HEK293T (cell line): ENCODE measurements at regions not wholly inside any gene's neighbourhood (a gene's known extent, or its start where the extent isn't known, plus 50 kb on each side); places are given as distances from the start of the nearest gene placed in this dataset.

Experiments used
- CTCF ChIA-PET: fragments of 350-600 bp; formaldehyde crosslinking; extraction: SDS; loops from one replicate; lab custom pipeline; 2021; ENCODE audit warnings: antibody characterized with exemption, inconsistent platforms; lab: Yijun Ruan, JAX
- POLR2A ChIA-PET: fragments of 350-600 bp; formaldehyde crosslinking; extraction: SDS; loops from one replicate; lab custom pipeline; 2020; ENCODE audit warnings: antibody characterized with exemption, inconsistent platforms; lab: Yijun Ruan, JAX
- DNase-seq: peaks from one replicate; pipeline ENCODE4 v3.0.0; 2012; ENCODE audit warnings: mixed read lengths; ENCODE audit errors: extremely low spot score
- ARNT ChIP-seq: fragments of 450-650 bp; IDR thresholded peaks from 2 replicates; pipeline ENCODE4 v1.6.1; 2017; ENCODE audit warnings: mild to moderate bottlenecking
- BHLHE40 ChIP-seq: fragments of 450-650 bp; IDR thresholded peaks from 2 replicates; pipeline ENCODE4 v1.6.1; 2016; ENCODE audit warnings: mild to moderate bottlenecking, moderate library complexity, borderline replicate concordance
- CTBP1 ChIP-seq: fragments of 450-650 bp; IDR thresholded peaks from 2 replicates; pipeline ENCODE4 v1.6.1; 2016; ENCODE audit warnings: borderline replicate concordance
- ELF4 ChIP-seq: fragments of 450-650 bp; IDR thresholded peaks from 2 replicates; pipeline ENCODE4 v1.6.1; 2017; ENCODE audit warnings: antibody characterized with exemption
- FOXA1 ChIP-seq: fragments of 450-650 bp; IDR thresholded peaks from 2 replicates; pipeline ENCODE4 v1.6.1; 2016; ENCODE audit warnings: mild to moderate bottlenecking
- FOXK2 ChIP-seq: fragments of 450-650 bp; IDR thresholded peaks from 2 replicates; pipeline ENCODE4 v1.6.1; 2016; ENCODE audit warnings: mild to moderate bottlenecking
- FOXM1 ChIP-seq: fragments of 450-650 bp; IDR thresholded peaks from 2 replicates; pipeline ENCODE4 v1.6.1; 2017; ENCODE audit warnings: mild to moderate bottlenecking, borderline replicate concordance
- HDGF ChIP-seq: fragments of 450-650 bp; IDR thresholded peaks from 2 replicates; pipeline ENCODE4 v1.6.1; 2017; ENCODE audit warnings: antibody characterized with exemption, borderline replicate concordance
- L3MBTL2 ChIP-seq: fragments of 450-650 bp; conservative IDR thresholded peaks from 2 replicates; pipeline ENCODE4 v1.6.1; 2016; ENCODE audit warnings: mild to moderate bottlenecking
- LEF1 ChIP-seq: fragments of 450-650 bp; IDR thresholded peaks from 2 replicates; pipeline ENCODE4 v1.6.1; 2017; ENCODE audit warnings: mild to moderate bottlenecking, borderline replicate concordance
- NFRKB ChIP-seq: fragments of 450-650 bp; IDR thresholded peaks from 2 replicates; pipeline ENCODE4 v1.6.1; 2016; ENCODE audit warnings: mild to moderate bottlenecking, moderate library complexity
- SP1 ChIP-seq: fragments of 450-650 bp; IDR thresholded peaks from 2 replicates; pipeline ENCODE4 v1.6.1; 2017
- SUZ12 ChIP-seq: fragments of 450-650 bp; IDR thresholded peaks from 2 replicates; pipeline ENCODE4 v1.6.1; 2016; ENCODE audit warnings: mild to moderate bottlenecking
- TARDBP ChIP-seq: fragments of 450-650 bp; IDR thresholded peaks from 2 replicates; pipeline ENCODE4 v1.6.1; 2016
- ZNF384 ChIP-seq: fragments of 450-650 bp; IDR thresholded peaks from 2 replicates; pipeline ENCODE4 v1.6.1; 2016
- TF ChIP-seq, protein P1 (sequence below): fragments of 450-650 bp; IDR thresholded peaks from 2 replicates; pipeline ENCODE4 v1.6.1; 2016

DNA sequence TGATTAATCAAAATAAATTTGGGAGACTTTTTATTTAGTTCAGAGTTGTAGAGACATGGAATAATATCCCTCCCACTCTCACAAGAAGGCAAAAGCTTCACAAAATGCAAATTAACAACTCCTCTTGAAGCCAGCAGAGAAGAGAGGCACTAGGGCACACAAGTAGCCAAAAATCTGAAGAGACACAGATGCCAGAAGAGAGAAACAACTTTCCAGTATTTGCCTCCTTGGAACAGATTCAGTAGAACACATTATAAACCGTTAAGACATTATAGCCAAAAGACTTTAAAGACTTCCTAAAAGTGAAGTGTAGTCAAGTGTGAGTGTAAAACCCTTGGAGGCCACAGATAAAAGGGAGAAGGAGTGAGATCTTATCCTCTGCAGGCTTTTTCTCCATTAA is 1024.9 kb upstream of the ADGRL3 start:
- CTCF ChIA-PET, result no interaction called here
- POLR2A ChIA-PET, result no interaction called here
- no peak for TF ChIP-seq ZNF384
- TF ChIP-seq LEF1, result no peak
- TF ChIP-seq ARNT, result no peak
- no peak for TF ChIP-seq FOXM1
- no peak for TF ChIP-seq L3MBTL2
- TF ChIP-seq FOXA1, result no peak
- no peak for TF ChIP-seq SP1
- TF ChIP-seq, protein P1, sequence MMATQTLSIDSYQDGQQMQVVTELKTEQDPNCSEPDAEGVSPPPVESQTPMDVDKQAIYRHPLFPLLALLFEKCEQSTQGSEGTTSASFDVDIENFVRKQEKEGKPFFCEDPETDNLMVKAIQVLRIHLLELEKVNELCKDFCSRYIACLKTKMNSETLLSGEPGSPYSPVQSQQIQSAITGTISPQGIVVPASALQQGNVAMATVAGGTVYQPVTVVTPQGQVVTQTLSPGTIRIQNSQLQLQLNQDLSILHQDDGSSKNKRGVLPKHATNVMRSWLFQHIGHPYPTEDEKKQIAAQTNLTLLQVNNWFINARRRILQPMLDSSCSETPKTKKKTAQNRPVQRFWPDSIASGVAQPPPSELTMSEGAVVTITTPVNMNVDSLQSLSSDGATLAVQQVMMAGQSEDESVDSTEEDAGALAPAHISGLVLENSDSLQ, result no peak
- no peak for TF ChIP-seq HDGF
- TF ChIP-seq ELF4, result no peak
- no peak for TF ChIP-seq BHLHE40
- no peak for TF ChIP-seq FOXK2
- no peak for TF ChIP-seq NFRKB
- no peak for TF ChIP-seq SUZ12
- no peak for TF ChIP-seq CTBP1
- TF ChIP-seq TARDBP, result no peak
- DNase-seq, result no peak

DNA sequence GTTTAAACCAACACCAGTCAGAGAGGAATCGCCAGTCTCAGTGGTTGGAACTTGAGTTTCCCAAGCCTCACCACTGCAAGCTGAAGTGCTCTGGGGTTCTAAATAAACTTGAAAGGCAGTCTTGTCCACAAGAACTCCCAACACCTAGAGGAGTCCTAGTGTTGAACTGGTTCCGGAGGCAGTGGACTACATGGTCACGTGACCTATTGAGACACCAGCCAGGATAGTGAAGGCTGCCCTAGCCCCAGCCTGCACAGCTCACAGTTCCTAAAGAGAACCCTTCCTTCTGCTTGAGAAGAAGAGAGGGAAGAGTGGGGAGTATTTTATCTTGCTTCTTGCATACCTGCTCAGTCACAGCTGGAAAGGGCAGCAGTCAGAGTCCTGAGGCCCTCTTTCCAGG is 1012.7 kb upstream of the ADGRL3 start:
- ChIA-PET CTCF (no interaction called here), POLR2A (no interaction called here)
- no peak for TF ChIP-seq FOXA1
- TF ChIP-seq LEF1, result no peak
- no peak for TF ChIP-seq TARDBP
- TF ChIP-seq, protein P1, result no peak
- TF ChIP-seq FOXM1, result no peak
- TF ChIP-seq SP1, result no peak
- TF ChIP-seq SUZ12, result no peak
- no peak for TF ChIP-seq L3MBTL2
- no peak for TF ChIP-seq ELF4
- no peak for TF ChIP-seq NFRKB
- no peak for TF ChIP-seq ZNF384
- no peak for TF ChIP-seq ARNT
- no peak for TF ChIP-seq HDGF
- TF ChIP-seq BHLHE40, result no peak
- no peak for TF ChIP-seq CTBP1
- DNase-seq, result no peak

DNA sequence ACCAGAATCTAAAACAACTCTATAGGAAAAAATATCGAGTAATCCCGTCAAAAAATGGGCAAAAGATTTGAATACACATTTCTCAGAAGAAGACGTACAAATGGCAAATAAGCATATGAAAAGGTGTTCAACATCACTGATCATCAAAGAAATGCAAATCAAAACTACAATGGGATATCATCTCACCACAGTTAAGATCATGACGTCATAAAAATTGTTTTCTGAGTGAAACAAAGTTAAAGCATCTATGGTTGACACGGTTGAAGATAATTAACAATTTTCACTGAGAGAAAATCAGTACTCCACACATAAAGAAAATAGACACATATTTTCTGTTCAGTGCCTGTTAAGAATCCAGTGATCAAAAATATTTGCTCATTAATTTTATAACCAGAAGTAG is 1010.8 kb upstream of the ADGRL3 start:
- DNase-seq, result no peak
- POLR2A ChIA-PET, result no interaction called here
- TF ChIP-seq FOXA1 (no peak), ARNT (no peak), FOXK2 (no peak), CTBP1 (no peak), HDGF (no peak), SUZ12 (no peak), ELF4 (no peak), ZNF384 (no peak), LEF1 (no peak), FOXM1 (no peak), TARDBP (no peak), L3MBTL2 (no peak), SP1 (no peak), BHLHE40 (no peak), NFRKB (no peak)
- TF ChIP-seq, protein P1, result no peak
- CTCF ChIA-PET, result no interaction called here

DNA sequence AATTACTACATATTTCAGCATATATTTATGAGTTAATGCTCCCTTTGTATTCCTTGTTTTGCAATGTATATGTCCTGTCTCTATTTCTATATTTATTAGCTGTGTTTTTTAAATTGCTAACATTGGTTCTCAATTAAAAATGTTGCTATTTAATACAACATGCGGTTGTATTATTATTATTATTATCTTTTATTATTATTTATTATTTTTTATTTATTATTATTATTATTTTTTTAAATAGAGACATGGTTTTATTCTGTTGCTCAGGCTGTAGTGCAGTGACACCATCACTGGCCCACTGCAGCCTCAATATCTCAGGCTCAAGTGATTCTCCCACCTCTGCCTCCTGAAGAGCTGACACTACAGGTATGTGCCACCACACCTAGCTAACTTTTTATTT is 1005.9 kb upstream of the ADGRL3 start:
- POLR2A ChIA-PET, result no interaction called here

DNA sequence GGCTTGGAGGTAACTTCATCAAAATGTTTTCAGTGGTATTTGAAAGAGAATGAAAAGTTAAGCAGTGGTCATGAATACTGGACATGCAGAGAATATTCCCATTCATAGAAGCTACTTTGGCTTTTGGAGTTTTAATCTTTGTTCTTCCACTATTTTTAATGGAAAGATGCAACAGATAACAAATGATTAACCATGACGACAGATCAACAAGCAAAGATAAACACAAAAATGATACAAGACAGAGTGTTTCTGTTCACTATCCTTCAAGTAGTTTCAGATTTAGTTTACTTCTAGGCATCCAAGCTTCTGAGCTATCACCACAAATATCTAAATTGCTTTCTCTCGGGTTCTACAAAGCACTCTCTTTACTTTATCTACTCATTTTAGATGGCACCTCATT is 1004.9 kb upstream of the ADGRL3 start:
- no peak for TF ChIP-seq ARNT
- TF ChIP-seq ZNF384, result no peak
- TF ChIP-seq LEF1, result no peak
- no peak for TF ChIP-seq SUZ12
- TF ChIP-seq CTBP1, result no peak
- TF ChIP-seq FOXM1, result no peak
- no peak for TF ChIP-seq L3MBTL2
- no peak for DNase-seq
- ChIA-PET POLR2A (no interaction called here), CTCF (no interaction called here)

More for the DNA sequence above, 1005.9 kb upstream of the ADGRL3 start:
- CTCF ChIA-PET, result interaction anchor here (0.6 kb wide), 1 partner anchor 24 kb away, joined by 3 read pairs; no protein-coding TSS in a partner anchor
- no peak for TF ChIP-seq ARNT
- no peak for TF ChIP-seq FOXM1
- TF ChIP-seq LEF1, result no peak
- TF ChIP-seq TARDBP, result no peak
- no peak for DNase-seq

DNA sequence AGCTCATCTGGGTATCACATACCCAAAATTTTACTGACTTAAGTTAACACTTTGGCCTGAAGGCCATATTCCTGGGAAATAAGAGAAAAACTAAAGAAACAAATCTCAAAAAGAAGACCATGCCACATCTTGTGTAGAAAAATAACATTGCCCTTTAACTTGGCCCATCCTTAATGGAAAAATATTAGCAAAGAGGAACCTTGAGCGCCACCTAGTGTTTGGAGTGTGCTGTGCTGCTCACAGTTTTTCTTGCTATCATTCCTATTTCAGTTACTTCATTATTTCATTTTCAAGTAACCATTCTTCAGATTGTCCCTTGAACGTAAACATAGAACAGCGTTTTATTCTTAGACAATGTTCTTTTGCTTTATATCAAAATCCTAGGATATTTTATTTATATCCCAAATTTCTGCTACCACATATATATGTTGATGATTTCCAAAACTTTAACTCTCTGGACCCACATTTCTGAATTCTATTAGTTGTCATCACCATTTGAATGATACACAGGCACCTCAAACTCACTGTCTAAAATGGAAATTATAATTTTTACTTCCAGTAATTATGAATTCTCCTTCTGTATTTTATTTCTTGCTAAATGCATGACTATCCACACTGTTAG is 999.0 kb upstream of the ADGRL3 start:
- POLR2A ChIA-PET, result no interaction called here
- no peak for TF ChIP-seq SUZ12
- no peak for TF ChIP-seq FOXA1
- TF ChIP-seq FOXM1, result no peak
- TF ChIP-seq ARNT, result no peak
- no peak for TF ChIP-seq SP1
- no peak for TF ChIP-seq BHLHE40
- no peak for TF ChIP-seq LEF1
- TF ChIP-seq L3MBTL2, result no peak
- TF ChIP-seq TARDBP, result no peak
- no peak for TF ChIP-seq ELF4
- no peak for TF ChIP-seq HDGF
- no peak for TF ChIP-seq FOXK2
- no peak for TF ChIP-seq ZNF384
- no peak for TF ChIP-seq NFRKB
- peak; percentile 33 for DNase-seq
- CTCF ChIA-PET, result no interaction called here
